GM20000 (cell line): ENCODE measurements at regions not wholly inside any gene's neighbourhood (a gene's known extent, or its start where the extent isn't known, plus 50 kb on each side); places are given as distances from the start of the nearest gene placed in this dataset.
"Not testable (repeated sequence)": the region's sequence is repeated elsewhere in the genome, so short reads cannot be mapped to it uniquely, and the experiment has no call there.

Source experiments
- DNase-seq: peaks from one replicate; pipeline ENCODE4 v3.0.0; 2012; ENCODE audit warnings: low spot score
- TF ChIP-seq, protein P1 (sequence below): IDR thresholded peaks from 2 replicates; pipeline ENCODE4 v1.5.1; 2012; ENCODE audit warnings: mild to moderate bottlenecking, control low read depth; ENCODE audit errors: extremely low read depth, missing control alignments

DNA sequence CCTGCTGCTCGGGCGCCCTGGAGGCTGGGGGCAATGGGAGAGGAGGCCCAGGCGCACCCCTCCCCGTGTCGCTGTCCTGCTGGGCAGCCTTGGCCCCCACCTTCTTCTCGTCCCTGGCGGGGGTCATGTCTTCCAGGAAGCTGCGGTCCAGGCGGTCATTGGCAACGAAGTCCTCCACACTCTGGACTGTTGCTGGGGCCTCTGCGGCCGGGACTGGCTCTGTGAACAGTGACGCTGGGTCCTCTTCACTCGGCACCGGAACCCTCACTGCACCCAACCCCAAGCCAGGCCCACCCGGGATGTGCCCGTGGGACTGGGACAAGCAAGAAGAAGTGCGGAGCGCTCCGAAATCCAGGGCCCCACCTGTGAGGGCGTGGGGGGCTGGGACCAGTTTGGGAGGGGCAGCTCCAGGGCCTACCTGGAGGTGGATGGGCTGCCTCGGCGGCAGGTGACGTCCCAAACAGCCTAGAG lies 308.0 kb downstream of the CCDC74A start:
- TF ChIP-seq, protein P1, sequence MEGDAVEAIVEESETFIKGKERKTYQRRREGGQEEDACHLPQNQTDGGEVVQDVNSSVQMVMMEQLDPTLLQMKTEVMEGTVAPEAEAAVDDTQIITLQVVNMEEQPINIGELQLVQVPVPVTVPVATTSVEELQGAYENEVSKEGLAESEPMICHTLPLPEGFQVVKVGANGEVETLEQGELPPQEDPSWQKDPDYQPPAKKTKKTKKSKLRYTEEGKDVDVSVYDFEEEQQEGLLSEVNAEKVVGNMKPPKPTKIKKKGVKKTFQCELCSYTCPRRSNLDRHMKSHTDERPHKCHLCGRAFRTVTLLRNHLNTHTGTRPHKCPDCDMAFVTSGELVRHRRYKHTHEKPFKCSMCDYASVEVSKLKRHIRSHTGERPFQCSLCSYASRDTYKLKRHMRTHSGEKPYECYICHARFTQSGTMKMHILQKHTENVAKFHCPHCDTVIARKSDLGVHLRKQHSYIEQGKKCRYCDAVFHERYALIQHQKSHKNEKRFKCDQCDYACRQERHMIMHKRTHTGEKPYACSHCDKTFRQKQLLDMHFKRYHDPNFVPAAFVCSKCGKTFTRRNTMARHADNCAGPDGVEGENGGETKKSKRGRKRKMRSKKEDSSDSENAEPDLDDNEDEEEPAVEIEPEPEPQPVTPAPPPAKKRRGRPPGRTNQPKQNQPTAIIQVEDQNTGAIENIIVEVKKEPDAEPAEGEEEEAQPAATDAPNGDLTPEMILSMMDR: no peak
- peak; percentile 2 for DNase-seq

DNA sequence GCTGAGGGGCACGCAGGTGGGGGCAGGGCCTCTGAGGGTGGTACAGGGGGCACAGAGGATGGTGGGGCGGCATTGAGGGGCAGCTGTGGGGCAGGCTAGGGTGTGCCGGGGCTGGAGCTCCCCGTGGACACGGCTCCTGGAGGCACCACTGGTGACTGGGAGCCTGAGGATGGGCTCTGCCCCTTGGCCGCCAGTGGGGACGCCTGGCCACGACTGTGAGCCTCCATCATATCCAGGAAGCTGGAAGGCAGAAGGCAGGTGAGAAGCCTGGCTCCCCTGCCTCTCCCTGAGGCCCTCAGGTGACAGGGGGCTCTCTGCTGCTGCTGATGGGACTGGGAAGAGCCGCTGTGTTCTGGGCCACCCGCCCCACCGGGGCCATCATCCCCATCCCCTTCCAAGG lies 308.4 kb downstream of the CCDC74A start:
- peak; percentile 8 for DNase-seq

DNA sequence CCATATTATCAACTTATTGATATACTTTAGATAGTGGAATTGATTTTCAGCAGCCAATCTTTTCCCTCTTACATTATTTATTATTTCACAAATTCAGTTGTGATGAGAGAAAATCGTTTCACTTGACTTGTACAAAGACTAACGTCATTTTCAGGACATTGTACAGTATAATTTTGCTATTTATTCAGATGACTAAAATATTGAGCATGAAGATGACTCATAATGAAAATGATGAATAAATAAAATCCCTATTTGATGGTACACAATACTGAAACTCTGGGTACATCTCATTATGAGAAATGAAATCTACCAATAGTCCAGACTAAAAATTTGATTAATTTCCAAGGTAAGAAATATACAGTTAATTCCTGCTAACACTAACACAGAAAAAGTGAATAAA lies 316.4 kb downstream of the CCDC74A start:
- not testable (repeated sequence) for DNase-seq

- DNase-seq: not testable (repeated sequence)
These were observed 305.6 kb downstream of the ANKRD30BL start for GRCh38 chr2:131856202-131856601.

DNA sequence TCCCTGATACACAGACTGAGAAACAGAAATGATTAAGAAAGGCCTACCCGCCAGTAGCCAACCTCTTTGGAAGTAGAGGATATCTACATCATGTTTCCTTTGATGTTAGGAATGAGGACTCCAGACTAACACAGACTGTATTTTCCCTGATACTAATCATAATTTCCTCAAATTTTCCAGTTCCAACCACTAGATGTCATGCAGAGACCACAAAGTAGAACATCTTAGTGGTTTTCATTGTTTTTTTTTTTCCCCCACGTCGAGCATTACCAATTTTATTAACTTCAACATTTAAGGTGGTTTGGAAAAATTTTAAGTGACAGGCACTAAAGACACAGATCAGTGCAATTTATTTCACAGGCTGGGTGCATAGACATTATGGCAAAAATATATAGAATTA lies 303.6 kb downstream of the ANKRD30BL start:
- not testable (repeated sequence) for DNase-seq
